ENCODE measurements at regions not wholly inside any gene's neighbourhood (a gene's known extent, or its start where the extent isn't known, plus 50 kb on each side); places are given as distances from the start of the nearest gene placed in this dataset.

GRCh38 chr10:113379091-113379490 lies 173.8 kb upstream of the HABP2 start:
- DNase-seq = no peak

GRCh38 chr10:113381416-113381815 lies 171.4 kb upstream of the HABP2 start:
- DNase-seq = no peak

DNA sequence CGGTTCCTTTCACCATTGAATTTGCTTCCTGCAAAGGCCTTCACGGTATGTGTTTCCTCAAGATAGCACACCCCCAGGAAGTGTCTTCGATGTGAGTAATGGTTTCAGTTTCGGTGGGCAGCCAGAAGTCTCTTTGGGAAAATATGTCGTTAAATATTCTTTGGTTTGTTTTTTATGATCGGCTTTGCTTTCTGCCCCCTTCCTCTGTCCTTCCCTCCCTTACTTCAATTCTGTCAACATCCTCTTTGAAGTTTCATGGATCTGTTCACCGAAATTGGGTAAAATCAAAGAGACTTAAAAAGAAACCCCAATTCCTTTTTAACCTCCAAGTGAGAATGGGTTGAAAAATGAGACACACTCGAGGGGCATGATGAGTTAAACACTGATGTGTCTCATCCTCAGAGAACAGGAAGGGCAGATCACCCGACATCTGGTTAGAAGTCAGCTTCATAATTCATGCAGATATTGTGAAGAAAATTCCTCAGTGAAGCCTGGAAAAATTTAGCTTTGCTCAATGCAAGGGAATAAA lies 170.8 kb upstream of the HABP2 start:
- DNase-seq = no peak

GRCh38 chr10:113382691-113383090 lies 170.2 kb upstream of the HABP2 start:
- DNase-seq = no peak

DNA sequence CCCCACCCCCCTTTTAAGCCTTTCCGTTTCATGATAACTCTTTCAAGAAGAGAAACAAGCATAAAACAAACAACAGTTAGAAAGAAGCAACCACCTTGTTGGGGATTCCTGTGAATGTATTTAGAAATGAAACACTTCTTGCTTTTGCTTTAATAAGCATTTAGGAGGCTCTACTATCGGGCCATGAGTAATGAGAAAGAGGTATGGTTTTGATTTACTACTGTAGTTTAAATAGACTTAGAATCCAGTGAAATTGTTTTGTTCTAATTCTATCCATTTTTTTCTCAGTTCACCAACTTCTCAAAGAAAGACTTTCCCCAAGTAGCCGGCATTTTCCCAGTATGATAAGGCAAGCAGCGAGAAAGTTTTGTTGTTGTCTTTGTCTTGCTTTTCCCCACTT lies 168.7 kb upstream of the HABP2 start:
- no peak for DNase-seq

DNA sequence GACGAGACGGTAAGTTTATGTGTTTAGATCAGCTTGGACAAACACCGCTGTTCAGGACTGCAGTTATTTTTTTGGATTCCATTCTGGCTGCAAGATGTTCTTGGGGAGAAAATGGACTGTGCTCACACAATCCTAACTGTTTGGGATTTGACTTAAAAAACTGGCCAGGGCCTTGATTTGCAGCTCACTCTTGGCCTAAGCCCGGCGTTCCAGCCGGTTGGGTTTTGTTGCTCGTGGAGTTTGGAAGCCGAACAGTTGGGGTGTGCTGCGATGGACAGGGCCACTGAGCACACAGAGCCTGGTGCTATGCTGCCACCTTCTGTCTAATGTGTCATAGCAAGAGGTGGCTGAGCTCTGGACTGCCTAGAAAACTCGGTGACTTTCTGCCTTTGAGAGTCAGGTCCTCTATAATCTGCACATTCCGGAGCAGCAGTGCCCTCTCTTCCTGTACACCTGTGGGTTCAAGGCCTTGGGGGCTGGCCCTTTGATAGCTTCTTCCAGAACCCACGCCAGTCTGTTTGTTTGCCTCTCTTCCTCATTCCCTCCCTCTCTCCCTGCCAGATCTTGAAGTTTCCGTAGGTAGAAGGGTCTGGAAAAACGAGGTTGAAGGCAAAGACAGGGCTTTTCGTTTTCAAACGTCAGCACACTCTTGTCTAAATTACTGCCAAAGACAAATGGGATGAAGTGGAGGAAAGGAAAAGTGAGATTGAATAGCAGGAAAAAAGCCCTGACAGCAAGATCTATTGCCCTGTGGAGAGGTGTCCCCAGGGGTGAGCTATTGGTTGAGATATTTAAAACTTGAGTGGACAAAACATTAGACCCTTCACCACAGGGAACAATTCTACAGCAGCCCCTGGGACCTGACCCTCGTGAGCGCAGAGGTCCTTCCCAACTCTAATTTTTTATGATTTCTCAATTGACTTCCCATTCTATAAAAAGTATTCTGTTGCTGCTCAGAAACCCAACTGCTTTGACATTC lies 167.5 kb upstream of the HABP2 start:
- peak; percentile 61 for DNase-seq

- no peak for DNase-seq
These were observed 166.8 kb upstream of the HABP2 start for GRCh38 chr10:113386005-113386404.

DNA sequence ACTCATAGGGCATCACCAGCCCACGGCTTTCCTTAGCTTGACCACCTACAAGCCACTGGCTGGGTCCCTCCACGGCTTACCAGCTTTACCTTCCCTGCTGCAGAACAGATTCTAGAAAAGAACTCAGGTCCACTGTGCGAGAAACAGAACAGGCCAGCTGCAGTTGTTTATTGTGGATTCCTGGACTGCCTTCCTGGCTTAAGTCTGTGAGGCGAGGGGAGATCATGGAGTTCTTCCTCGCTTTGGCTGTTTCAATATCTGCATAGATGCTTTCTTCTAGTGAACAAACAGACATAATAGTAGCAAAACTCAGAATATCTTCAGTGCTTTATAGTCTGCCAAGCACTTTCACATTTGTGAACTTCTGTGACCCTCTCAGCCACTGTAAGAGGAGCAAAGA lies 162.9 kb upstream of the HABP2 start:
- no peak for DNase-seq

- DNase-seq = no peak
These were observed 162.0 kb upstream of the HABP2 start for GRCh38 chr10:113390896-113391295.

GRCh38 chr10:113397047-113397446 lies 155.8 kb upstream of the HABP2 start:
- DNase-seq = no peak

DNA sequence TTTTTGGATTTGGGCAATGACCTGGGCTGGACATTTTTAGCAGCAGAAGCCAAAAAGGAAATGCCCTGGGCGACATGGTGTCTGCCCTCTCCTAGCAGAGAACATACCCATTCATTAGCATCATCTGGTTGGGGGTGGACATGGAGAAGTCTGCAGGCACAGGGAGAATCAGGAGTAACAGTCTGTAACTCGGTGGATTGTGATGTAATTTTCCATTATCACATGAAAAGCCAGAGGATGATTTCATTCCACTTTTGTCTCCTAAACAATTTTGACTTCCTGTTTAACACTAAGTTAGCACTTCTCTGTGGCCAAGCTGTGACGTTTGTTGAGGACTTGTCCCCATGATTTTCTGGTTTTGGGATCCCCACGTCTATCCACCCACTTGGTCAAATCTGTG lies 153.8 kb upstream of the HABP2 start:
- DNase-seq = no peak

DNA sequence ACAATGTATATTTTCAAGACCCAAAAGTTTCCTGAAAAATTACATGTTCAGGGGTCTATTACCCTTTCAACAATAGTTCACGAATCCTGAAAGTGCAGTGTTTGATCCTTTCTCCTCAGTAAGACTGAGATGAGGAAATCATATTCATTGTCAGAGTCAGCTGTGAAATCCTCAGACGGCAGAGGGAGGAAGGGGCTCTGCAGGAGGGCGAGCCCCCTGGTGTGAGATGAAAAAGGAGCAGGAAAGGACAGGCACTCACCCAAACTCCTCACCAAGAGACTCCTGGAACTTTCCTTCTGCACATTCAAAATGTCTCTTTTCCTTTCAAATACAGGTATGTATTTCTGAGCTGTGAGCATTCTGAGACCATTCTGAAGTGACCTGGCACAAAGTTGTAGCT lies 150.3 kb upstream of the HABP2 start:
- no peak for DNase-seq

DNA sequence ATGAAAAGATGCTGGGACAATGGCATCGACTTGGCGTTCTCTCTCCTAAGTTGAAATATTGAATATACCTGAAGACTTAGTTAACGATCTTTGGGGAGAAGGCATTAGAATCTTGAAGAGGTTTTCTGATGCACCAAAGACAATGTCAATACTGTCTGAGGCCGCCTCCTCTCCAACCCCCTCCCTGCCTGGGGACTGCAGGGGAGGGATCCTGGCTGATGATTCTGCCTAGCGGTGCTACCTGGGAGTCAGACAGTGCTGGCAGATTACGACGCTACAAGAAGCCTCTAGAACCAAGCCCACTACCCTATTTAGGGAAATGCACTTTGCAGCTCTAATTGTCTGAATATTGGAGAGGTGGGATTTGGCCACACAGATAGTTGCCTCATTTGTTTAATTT lies 145.6 kb upstream of the HABP2 start:
- no peak for DNase-seq

DNA sequence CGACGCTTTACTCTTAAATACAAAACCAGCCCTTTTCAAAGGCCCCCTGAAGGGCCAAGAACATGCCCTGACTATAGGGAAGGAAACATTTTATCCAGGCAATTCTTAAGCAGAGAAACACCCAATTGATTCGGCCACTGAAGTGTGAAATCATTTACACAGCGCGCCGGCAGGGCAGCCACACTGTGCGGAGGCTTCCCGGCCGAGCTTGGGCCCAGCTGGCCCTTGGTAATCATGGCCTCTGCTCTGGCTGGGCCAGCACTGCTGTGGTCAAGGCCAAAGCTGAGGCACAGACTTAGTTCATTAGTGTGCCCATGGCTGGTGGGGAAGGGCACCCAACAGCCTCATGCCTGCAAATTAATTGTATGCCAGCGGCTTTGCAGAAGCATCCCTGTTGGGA lies 143.7 kb upstream of the HABP2 start:
- DNase-seq = no peak

DNA sequence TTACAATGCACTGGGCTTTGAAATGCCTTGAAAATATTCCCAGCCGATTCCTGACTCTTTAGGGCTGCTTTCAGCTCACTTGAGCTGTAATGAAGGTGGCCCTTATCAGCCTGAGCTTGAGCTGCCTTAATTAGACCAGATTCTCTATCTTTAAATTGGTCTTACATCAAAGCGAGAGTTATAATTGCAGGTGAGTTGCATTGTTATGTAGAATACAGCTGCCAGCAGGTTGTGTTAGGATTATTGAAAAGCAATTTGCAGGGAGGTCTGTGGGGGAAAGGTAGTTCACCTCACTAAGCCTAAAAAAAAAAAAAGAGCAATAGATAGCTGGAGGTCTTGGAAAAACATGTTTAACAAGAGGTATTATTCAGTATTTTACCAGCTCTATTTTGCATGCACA lies 142.2 kb upstream of the HABP2 start:
- DNase-seq = no peak

GRCh38 chr10:113411456-113411855 lies 141.4 kb upstream of the HABP2 start:
- no peak for DNase-seq

DNA sequence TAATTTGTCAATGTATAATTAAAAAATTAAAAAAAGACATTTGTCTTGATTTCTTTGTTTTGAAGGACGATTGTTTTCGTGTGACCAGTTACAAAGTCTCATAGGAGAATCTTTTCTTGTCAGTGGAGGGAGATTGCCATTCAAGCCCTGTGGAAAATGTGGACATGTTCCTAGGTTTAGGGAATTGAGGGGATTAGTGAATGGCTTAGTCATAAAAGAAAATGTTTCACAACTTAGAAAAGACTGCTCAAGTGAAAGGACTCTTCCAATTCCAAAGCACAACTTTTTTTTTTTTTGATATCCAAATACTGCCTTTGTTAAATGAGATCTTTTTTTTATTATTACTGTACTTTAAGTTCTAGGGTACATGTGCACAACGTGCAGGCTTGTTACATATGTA lies 140.7 kb upstream of the HABP2 start:
- DNase-seq = no peak

GRCh38 chr10:113414543-113414942 lies 138.3 kb upstream of the HABP2 start:
- no peak for DNase-seq

DNA sequence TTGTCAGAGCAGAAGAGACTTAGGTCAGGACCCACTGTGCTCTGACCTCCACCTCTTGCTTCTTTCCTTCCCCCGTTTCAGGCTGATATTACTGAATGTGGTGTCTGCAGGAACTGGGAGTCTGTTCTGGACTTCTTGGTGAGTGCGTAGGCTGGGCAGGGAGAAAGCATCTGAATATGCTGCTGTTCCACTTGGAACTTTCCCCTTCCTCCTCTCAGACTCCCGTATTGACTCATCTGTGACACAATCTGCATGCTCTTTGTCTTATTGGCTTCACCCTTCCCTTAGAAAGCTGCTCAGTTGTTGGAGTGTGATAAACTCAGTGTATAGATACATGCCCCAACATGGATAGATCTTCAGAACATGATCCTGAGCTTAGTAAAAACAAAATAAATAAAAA lies 137.6 kb upstream of the HABP2 start:
- DNase-seq = no peak

DNA sequence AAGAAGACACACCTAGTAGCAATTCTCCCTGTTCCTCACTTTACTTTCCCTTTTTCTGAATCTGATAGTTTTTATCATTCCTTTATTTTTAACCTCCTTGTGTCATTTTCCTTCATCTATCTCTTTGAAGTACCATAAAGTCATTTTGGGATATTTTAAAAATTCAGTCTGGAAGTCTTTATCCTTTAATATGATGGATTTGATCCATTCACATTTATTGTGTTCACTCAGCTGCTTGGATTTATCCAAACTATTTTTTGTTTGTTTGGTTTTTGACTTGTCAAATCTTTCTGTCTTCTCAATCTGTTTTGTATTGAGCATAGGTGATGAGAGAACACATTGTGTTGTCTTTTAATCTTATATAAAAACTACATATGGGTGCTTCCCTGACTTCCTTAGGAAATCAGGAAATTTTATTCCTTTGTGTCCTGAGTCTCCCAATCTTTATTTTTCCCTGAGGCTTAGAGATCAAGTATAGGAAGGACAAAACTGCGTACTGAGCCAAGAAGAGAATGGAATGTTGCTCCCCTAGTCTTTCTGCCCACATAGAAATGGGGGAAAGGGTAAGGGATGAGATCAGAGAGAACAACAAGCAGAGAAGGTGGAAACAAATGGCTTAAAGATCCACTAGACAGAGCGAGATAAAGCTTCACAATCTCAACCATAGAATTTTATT lies 132.7 kb upstream of the HABP2 start:
- DNase-seq = no peak

- DNase-seq = no peak
These were observed 131.8 kb upstream of the HABP2 start for GRCh38 chr10:113420733-113421675.

- no peak for DNase-seq
These were observed 130.5 kb upstream of the HABP2 start for GRCh38 chr10:113422371-113422770.
